IPS DF 6.9 (cell line): ENCODE measurements at regions not wholly inside any gene's neighbourhood (a gene's known extent, or its start where the extent isn't known, plus 50 kb on each side); places are given as distances from the start of the nearest gene placed in this dataset.
"Not testable (repeated sequence)": the region's sequence is repeated elsewhere in the genome, so short reads cannot be mapped to it uniquely, and the experiment has no call there.

Experiments used
- DNase-seq: peaks from one replicate; pipeline ENCODE4 v3.0.0-alpha.2; 2013; ENCODE audit warnings: low read depth, low spot score
- H3K27ac ChIP-seq: one replicate; pipeline ENCODE4 v1.5.1; 2013; ENCODE audit warnings: low read length, control low read depth
- H3K27me3 ChIP-seq: 2 replicates; pipeline ENCODE4 v1.6.1; 2013; ENCODE audit warnings: mild to moderate bottlenecking, low read length; ENCODE audit not compliant: control insufficient read depth, insufficient read depth
- H3K36me3 ChIP-seq: 2 replicates; pipeline ENCODE4 v1.6.1; 2013; ENCODE audit warnings: low read length; ENCODE audit not compliant: control insufficient read depth, insufficient read depth
- H3K4me1 ChIP-seq: 2 replicates; pipeline ENCODE4 v1.6.1; 2013; ENCODE audit warnings: low read length; ENCODE audit not compliant: control insufficient read depth, insufficient read depth
- H3K4me3 ChIP-seq: 2 replicates; pipeline ENCODE4 v1.5.1; 2013; ENCODE audit warnings: mild to moderate bottlenecking, low read length
- H3K9me3 ChIP-seq: 2 replicates; pipeline ENCODE4 v1.6.1; 2013; ENCODE audit warnings: low read length, inconsistent platforms; ENCODE audit not compliant: control insufficient read depth, insufficient read depth
- WGBS: extraction: QIAGEN DNeasy Blood & Tissue Kit; methylation state at CpG from one replicate; pipeline ENCODE4 v1.1.7; 2013; ENCODE audit warnings: mixed read lengths, missing lambda C conversion rate; ENCODE audit not compliant: insufficient read length, insufficient coverage; 5-methylcytosine and 5-hydroxymethylcytosine counted together

DNA sequence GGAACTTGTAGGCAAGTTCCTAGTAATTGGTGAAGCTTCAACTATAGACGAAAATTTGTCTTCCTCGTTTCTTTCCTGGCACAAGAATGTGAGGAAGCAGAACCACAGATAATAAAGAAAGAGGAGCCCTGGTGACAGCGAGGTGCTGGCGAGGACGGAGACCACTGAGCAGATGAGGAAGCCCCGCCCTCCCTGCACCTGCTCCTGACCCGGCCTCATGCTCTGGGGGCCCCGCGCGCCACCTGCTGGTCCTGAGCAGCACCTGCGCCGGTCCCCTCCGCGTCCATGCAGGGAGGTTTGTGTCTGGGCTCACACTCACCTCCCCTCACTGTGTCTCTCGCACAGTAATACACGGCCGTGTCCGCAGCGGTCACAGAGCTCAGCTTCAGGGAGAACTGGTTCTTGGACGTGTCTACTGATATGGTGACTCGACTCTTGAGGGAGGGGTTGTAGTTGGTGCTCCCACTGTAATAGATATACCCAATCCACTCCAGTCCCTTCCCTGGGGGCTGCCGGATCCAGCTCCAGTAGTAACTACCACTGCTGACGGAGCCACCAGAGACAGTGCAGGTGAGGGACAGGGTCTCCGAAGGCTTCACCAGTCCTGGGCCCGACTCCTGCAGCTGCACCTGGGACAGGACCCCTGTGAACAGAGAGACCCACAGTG, 1112.5 kb downstream of the TMEM121 start:
- DNase-seq, H3K27ac ChIP-seq: not testable (repeated sequence)

DNA sequence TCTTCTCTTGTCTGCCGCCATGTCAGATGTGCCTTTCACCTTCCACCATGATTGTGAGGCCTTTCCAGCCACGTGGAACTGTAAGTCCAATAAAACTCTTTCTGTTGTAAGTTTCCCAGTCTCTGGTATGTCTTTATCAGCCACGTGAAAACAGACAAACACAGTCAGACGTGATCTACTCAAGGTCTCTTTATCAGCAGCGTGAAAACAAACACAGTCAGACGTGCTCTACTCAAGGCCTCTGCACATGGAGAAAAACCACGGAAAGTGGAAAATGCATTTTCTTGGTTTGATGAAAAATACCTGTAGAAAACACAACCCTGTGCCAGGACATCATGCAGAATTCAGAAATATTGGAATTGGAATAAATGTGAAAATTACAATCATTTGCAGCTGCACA, 1115.7 kb downstream of the TMEM121 start:
- Histone ChIP-seq H3K27me3 (no peaks in the 10 kb centered on the region), H3K27ac (no peak overlapping the region), H3K9me3 (peaks cover 3% of the 10 kb centered on the region), H3K4me1 (no peaks in the 10 kb centered on the region), H3K4me3 (no peak overlapping the region), H3K36me3 (no peaks in the 10 kb centered on the region)
- no peak for DNase-seq
- WGBS, result no CpG with 5 or more reads among the region's 7 CpGs

More for the DNA sequence above, 1112.5 kb downstream of the TMEM121 start:
- H3K4me3 ChIP-seq, H3K9me3 ChIP-seq, H3K36me3 ChIP-seq, H3K27me3 ChIP-seq, H3K4me1 ChIP-seq: not testable (repeated sequence)
- no CpG with 5 or more reads among the region's 25 CpGs for WGBS

DNA sequence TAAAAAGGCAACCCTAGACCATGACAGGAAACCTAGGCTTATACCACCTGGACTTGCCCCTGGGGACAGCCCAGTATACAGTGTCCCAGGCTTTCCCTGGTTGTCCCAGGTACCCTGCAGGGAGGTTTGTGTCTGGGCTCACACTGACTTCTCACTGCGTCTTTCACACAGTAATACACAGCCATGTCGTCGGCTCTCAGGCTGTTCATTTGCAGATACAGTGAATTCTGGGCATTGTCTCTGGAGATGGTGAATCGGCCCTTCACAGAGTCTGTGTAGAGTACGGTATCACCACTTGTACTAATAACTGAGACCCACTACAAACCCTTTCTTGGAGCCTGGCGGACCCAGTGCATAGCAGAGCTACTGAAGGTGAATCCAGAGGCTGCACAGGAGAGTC, 1116.6 kb downstream of the TMEM121 start:
- WGBS, result no CpG with 5 or more reads among the region's 6 CpGs
- H3K27ac ChIP-seq, H3K9me3 ChIP-seq, H3K27me3 ChIP-seq, DNase-seq, H3K4me3 ChIP-seq, H3K4me1 ChIP-seq, H3K36me3 ChIP-seq: not testable (repeated sequence)

DNA sequence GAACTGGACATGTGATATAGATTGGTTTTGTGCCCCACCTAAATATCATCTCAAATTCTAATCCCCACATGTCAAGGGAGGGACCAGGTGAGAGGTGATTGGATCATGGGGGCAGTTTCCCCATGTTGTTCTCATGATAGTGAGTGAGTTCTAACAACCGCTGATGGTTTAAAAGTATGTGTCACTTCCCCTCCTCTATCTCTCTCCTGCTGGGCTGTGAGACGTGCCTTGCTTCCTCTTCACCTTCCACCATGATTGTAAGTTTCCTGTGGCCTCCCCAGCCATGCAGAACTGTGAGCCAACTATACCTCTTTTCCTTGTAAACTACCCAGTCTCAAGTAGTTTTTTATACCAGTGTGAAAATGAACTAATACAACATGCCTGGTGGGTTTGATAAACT, 1122.5 kb downstream of the TMEM121 start:
- not testable (repeated sequence) for DNase-seq, H3K9me3 ChIP-seq, H3K27ac ChIP-seq, H3K4me3 ChIP-seq, H3K27me3 ChIP-seq, H3K4me1 ChIP-seq, H3K36me3 ChIP-seq
- no CpG with 5 or more reads among the region's 2 CpGs for WGBS

DNA sequence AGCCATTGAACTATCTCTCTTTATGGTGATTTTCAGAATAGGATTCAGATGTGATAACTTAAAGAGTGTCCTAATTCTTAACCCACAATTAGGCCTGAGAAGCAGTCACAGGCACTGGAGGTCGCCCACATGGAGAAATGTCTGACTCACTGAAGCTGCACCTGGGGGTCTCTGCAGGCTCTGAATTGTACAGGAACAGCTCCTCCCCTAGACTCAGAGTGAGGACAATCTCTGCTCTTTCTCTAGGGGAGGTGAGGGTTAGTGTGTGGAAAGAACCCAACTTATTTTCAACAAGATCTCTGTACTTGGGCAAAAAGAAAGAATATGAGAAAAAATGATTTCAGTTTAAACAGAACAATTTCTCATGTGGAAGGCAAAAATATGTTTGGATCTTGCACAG, 1124.6 kb downstream of the TMEM121 start:
- H3K27me3 ChIP-seq, result no peaks in the 10 kb centered on the region
- no peaks in the 10 kb centered on the region for H3K36me3 ChIP-seq
- no peak overlapping the region for H3K4me3 ChIP-seq
- peaks cover 5% of the 10 kb centered on the region for H3K9me3 ChIP-seq
- no peak overlapping the region for H3K27ac ChIP-seq
- no peaks in the 10 kb centered on the region for H3K4me1 ChIP-seq
- no peak for DNase-seq
- no CpG with 5 or more reads among the region's 1 CpG for WGBS

DNA sequence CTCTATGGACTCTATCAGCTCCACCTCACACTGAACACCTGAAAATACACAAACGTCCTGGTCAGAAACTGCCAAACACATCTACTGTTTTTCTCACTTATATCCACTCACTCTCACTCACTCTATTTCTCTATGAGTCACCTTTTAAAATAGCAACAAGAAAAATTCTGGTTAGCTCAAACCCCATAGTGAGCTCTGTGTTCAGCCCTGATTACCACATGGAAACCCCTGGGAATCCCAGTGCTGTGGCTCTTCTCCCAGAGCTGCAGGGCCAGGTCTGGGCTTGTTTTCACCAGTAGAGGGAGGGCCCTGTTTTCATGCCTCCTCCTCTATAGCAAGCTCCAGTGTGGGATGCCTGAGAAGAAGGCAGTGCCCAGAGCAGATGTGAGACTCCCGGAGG, 1126.1 kb downstream of the TMEM121 start:
- WGBS, result no CpG with 5 or more reads among the region's 2 CpGs
- no peak for DNase-seq

DNA sequence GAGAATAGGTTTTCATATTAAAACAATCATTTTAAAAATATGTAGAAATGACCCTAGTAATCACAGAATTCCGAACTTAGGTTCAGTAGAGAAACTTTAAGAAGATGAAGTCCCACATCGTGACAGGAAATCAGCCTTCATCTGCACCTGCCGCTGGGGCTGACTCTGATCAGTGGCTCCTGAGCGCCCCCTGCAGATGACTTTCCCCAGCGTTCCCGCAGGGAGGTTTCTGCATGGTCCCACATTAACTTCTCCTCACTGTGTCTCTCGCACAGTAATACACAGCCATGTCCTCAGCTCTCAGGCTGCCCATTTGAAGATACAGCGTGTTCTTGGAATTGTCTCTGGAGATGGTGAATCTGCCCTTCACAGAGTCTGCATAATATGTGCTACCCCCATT, 1131.1 kb downstream of the TMEM121 start:
- no peak overlapping the region for H3K4me3 ChIP-seq
- peaks cover 4% of the 10 kb centered on the region for H3K9me3 ChIP-seq
- no peaks in the 10 kb centered on the region for H3K4me1 ChIP-seq
- H3K27ac ChIP-seq, result no peak overlapping the region
- no peak for DNase-seq
- no peaks in the 10 kb centered on the region for H3K27me3 ChIP-seq
- no CpG with 5 or more reads among the region's 8 CpGs for WGBS
- H3K36me3 ChIP-seq, result no peaks in the 10 kb centered on the region

More for the DNA sequence above, 1126.1 kb downstream of the TMEM121 start:
- Histone ChIP-seq H3K27me3 (no peaks in the 10 kb centered on the region), H3K4me1 (no peaks in the 10 kb centered on the region), H3K36me3 (no peaks in the 10 kb centered on the region), H3K27ac (no peak overlapping the region), H3K4me3 (no peak overlapping the region), H3K9me3 (peaks cover 6% of the 10 kb centered on the region)

DNA sequence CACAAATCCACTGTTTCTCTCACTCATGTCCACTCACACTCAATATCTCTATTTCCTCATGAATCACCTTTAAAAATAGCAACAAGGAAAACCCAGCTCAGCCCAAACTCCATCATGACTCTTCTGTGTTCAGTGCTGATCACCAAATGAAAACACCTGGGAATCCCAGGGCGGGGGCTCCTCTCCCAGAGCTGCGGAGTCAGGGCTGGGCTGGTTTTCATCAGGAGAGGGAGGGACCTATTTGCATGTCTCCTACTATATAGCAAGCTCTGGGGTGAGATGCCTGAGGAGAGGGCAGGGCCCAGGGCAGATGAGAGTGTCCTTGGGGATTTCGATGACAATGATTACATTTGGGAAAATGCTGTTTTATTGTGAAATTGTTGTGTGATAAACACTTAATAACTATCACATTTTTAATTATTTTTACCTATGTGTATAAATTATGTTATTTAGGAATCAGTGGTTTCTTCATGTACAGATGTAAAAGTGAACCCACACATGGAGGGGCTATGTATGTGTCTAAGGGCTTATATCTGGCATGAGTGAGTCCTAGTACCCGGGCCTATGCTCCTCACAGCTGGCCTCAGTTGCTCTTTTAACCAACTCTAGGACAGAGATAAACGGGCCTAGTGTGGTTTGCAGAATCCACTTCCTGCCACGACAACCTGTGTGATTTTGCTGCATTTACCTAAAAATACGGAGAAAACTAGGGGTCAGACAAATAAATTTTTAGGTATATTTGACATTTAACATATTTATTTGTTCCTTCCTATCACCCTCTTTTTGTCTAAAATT, 1131.9 kb downstream of the TMEM121 start:
- H3K36me3 ChIP-seq, H3K9me3 ChIP-seq, H3K27ac ChIP-seq, H3K27me3 ChIP-seq, DNase-seq, H3K4me1 ChIP-seq, H3K4me3 ChIP-seq: not testable (repeated sequence)
- no CpG with 5 or more reads among the region's 7 CpGs for WGBS

DNA sequence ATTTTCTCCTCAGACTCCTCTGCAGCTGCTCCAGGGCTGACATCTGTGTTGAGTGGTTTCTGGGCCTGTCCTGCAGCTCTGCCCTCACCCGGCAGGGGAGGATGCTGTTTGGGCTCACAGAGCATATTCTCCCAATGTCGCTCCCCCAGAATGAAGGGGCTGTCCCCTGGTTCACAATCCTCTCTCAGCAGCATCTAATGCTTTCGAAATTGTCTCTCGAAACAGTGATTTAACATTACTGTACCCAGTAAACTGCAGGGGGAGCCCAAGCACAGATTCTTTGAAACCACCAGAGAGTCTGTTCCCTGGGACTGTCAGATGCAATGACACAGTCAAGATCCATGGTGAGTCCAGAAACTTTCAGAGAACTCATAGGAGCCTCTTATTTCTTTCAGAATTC, 1135.2 kb downstream of the TMEM121 start:
- not testable (repeated sequence) for H3K27ac ChIP-seq, H3K9me3 ChIP-seq, H3K4me1 ChIP-seq, H3K27me3 ChIP-seq, H3K4me3 ChIP-seq, DNase-seq, H3K36me3 ChIP-seq
- no CpG with 5 or more reads among the region's 4 CpGs for WGBS

DNA sequence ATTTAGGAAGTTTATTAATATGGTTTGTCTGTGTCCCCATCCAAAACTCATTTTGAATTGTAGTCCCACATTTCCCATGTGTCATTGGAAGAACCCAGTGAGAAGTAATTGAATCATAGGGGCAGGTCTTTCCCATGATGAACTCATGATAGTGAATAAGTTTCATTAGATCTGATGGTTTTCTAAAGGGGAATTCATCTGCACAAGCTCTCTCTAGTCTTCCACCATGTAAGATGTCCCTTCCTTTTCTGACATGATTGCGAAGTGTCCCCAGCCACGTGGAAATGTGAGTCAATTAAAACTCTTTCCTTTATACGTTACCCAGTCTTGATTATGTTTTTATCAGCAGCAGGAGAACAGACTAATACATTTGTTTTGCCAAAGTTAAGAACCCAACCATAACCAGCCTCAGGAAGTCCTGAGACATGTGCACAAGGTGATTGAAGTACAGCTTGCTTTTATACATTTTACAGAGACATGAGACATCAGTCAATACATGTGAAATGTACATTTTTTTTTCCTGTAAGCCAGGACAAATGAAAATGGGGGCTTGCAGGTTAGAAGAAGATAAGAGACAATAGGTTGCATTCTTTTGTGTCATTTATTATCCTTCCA, 1136.7 kb downstream of the TMEM121 start:
- Histone ChIP-seq H3K27ac (no peak overlapping the region), H3K27me3 (no peaks in the 10 kb centered on the region), H3K36me3 (no peaks in the 10 kb centered on the region), H3K4me3 (no peak overlapping the region), H3K4me1 (no peaks in the 10 kb centered on the region), H3K9me3 (peaks cover 3% of the 10 kb centered on the region)
- DNase-seq, result no peak
- WGBS, result no CpG with 5 or more reads among the region's 3 CpGs
